HL-60 (cell line): ENCODE measurements at regions not wholly inside any gene's neighbourhood (a gene's known extent, or its start where the extent isn't known, plus 50 kb on each side); places are given as distances from the start of the nearest gene placed in this dataset.
"Not testable (repeated sequence)": the region's sequence is repeated elsewhere in the genome, so short reads cannot be mapped to it uniquely, and the experiment has no call there.

Source experiments
- DNase-seq, 2 experiments: peaks; one replicate each; pipeline ENCODE4 v3.0.0-alpha.2; 2010 to 2020; ENCODE audit warnings: low read depth in 1 of 2, low spot score in 1 of 2
- H3K27ac ChIP-seq: fragments of 250-450 bp; sonication (Bioruptor Pico); replicated peaks from 2 replicates; pipeline ENCODE4 v1.5.1; 2020; ENCODE audit warnings: mild to moderate bottlenecking, moderate library complexity
- H3K27me3 ChIP-seq: fragments of 250-450 bp; sonication (Bioruptor Pico); 2 replicates; pipeline ENCODE4 v1.5.1; 2021; ENCODE audit warnings: mild to moderate bottlenecking, moderate library complexity; ENCODE audit not compliant: insufficient read depth, poor library complexity, severe bottlenecking
- H3K4me3 ChIP-seq: replicated peaks from 2 replicates; pipeline ENCODE4 v1.5.1; 2011; ENCODE audit warnings: mild to moderate bottlenecking, control low read depth, low read length; ENCODE audit not compliant: insufficient read depth
- CTCF ChIP-seq: IDR thresholded peaks from one replicate; pipeline ENCODE4 v1.5.1; 2011; ENCODE audit warnings: low read length, control low read depth, inconsistent platforms; ENCODE audit not compliant: insufficient read depth
- GABPA ChIP-seq: IDR thresholded peaks from 2 replicates; pipeline ENCODE4 v1.6.1; 2012; ENCODE audit warnings: low read depth
- POLR2AphosphoS5 ChIP-seq: IDR thresholded peaks from 2 replicates; pipeline ENCODE4 v1.6.1; 2012; ENCODE audit warnings: low read depth
- SPI1 ChIP-seq: IDR thresholded peaks from 2 replicates; pipeline ENCODE4 v1.6.1; 2012; ENCODE audit warnings: low read depth, mild to moderate bottlenecking, borderline replicate concordance
- TF ChIP-seq, protein P1 (sequence below): IDR thresholded peaks from 2 replicates; pipeline ENCODE4 v1.6.1; 2012; ENCODE audit warnings: low read depth; ENCODE audit not compliant: insufficient replicate concordance

DNA sequence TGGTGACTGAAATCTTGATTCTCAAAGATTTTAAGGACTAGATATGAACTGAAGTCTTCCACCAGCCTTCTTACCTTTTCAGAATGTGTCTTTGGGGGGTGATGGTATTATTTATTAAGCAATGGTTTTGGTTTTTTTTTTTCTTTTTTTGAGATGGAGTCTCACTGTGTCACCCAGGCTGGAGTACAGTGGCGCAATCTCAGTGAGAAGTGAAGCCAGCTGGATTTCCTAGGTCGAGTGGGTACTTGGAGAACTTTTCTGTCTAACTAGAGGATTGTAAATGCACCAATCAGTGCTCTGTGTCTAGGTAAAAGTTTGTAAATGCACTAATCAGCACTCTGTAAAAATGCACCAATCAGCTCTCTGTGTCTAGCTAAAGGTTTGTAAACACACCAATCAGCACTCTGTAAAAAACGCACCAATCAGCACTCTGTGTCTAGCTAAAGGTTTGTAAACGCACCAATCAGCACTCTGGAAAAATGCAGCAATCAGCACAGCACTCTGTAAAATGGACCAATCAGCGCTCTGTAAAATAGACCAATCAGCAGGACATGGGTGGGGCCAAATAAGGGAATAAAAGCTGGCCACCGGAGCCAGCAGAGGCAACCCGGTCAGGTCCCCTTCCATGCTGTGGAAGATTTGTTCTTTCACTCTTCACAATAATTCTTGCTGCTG is 97.1 kb downstream of the COPRS start:
- H3K4me3 ChIP-seq, H3K27ac ChIP-seq, DNase-seq, H3K27me3 ChIP-seq: not testable (repeated sequence)

- Histone ChIP-seq H3K27ac (no peak overlapping the region), H3K4me3 (no peak overlapping the region), H3K27me3 (no peaks in the 10 kb centered on the region)
- no peak for DNase-seq
- TF ChIP-seq, protein P1, sequence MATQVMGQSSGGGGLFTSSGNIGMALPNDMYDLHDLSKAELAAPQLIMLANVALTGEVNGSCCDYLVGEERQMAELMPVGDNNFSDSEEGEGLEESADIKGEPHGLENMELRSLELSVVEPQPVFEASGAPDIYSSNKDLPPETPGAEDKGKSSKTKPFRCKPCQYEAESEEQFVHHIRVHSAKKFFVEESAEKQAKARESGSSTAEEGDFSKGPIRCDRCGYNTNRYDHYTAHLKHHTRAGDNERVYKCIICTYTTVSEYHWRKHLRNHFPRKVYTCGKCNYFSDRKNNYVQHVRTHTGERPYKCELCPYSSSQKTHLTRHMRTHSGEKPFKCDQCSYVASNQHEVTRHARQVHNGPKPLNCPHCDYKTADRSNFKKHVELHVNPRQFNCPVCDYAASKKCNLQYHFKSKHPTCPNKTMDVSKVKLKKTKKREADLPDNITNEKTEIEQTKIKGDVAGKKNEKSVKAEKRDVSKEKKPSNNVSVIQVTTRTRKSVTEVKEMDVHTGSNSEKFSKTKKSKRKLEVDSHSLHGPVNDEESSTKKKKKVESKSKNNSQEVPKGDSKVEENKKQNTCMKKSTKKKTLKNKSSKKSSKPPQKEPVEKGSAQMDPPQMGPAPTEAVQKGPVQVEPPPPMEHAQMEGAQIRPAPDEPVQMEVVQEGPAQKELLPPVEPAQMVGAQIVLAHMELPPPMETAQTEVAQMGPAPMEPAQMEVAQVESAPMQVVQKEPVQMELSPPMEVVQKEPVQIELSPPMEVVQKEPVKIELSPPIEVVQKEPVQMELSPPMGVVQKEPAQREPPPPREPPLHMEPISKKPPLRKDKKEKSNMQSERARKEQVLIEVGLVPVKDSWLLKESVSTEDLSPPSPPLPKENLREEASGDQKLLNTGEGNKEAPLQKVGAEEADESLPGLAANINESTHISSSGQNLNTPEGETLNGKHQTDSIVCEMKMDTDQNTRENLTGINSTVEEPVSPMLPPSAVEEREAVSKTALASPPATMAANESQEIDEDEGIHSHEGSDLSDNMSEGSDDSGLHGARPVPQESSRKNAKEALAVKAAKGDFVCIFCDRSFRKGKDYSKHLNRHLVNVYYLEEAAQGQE = no peak
- no peak for TF ChIP-seq POLR2AphosphoS5
- no peak for TF ChIP-seq SPI1
- no peak for TF ChIP-seq GABPA
- no peak for TF ChIP-seq CTCF
Observed at GRCh38 chr17:31758646-31759045, 100.4 kb downstream of the COPRS start.

GRCh38 chr17:31757097-31757496 is 101.9 kb downstream of the COPRS start:
- TF ChIP-seq POLR2AphosphoS5 (no peak), CTCF (no peak), SPI1 (no peak), GABPA (no peak)
- TF ChIP-seq, protein P1 = no peak
- no peak for DNase-seq
- no peaks in the 10 kb centered on the region for H3K27me3 ChIP-seq
- no peak overlapping the region for H3K4me3 ChIP-seq
- no peak overlapping the region for H3K27ac ChIP-seq

DNA sequence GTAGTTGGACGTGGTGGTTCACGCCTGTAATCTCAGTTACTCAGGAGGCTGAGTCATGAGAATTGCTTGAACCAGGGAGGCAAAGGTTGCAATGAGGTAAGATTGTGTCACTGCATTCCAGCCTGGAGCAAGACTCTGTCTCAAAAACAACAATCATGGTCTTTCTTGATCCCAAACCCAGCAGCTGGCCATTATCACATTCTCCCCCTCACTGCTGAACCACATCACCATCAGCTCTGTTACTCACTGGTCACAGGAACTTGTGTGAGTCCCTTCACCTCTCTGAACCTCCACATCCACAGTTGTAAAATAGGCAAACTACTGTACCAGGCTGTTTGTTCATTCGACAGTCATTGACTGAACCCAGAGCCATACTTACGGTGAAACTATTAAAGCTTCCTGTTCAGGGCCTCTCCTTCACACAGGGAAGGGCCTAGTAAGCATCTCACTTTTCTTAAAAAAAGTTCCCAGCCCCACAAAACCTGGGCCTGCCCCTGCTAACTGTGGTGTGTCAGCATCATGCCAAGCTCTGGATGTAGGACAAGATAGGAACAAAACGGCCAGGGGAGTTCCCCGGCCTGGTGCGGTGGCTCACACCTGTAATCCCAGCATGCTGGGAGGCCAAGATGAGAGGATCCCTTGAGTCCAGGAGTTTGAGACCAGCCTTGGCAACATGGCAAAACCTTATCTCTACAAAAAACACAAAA is 104.7 kb downstream of the COPRS start:
- no peak overlapping the region for H3K27ac ChIP-seq
- DNase-seq = no peak
- H3K4me3 ChIP-seq = no peak overlapping the region
- no peak for TF ChIP-seq POLR2AphosphoS5
- TF ChIP-seq CTCF = no peak
- TF ChIP-seq, protein P1 = no peak
- TF ChIP-seq GABPA = no peak
- no peak for TF ChIP-seq SPI1
- H3K27me3 ChIP-seq = no peaks in the 10 kb centered on the region
